WI38 (cell line): ENCODE measurements at regions not wholly inside any gene's neighbourhood (a gene's known extent, or its start where the extent isn't known, plus 50 kb on each side); places are given as distances from the start of the nearest gene placed in this dataset.
"Not testable (repeated sequence)": the region's sequence is repeated elsewhere in the genome, so short reads cannot be mapped to it uniquely, and the experiment has no call there.

Experiments
- H3K4me3 ChIP-seq: 2 replicates; pipeline ENCODE4 v1.5.1; 2011; ENCODE audit warnings: low read depth, mild to moderate bottlenecking, control low read depth, low read length
- CTCF ChIP-seq: IDR thresholded peaks from 2 replicates; pipeline ENCODE4 v1.5.1; 2012; ENCODE audit warnings: low read depth, mild to moderate bottlenecking, control low read depth, low read length

GRCh38 chr3:102037791-102038190 is 188.5 kb downstream of the NFKBIZ start:
- no peak overlapping the region for H3K4me3 ChIP-seq
- TF ChIP-seq CTCF: no peak

GRCh38 chr3:102038477-102039142 is 189.3 kb downstream of the NFKBIZ start:
- no peak for TF ChIP-seq CTCF
- H3K4me3 ChIP-seq: no peak overlapping the region

GRCh38 chr3:102040144-102040543 is 190.8 kb downstream of the NFKBIZ start:
- H3K4me3 ChIP-seq: not testable (repeated sequence)

GRCh38 chr3:102053375-102053989 is 204.2 kb downstream of the NFKBIZ start:
- H3K4me3 ChIP-seq: no peak overlapping the region
- no peak for TF ChIP-seq CTCF

GRCh38 chr3:102054543-102055080 is 205.3 kb downstream of the NFKBIZ start:
- no peak overlapping the region for H3K4me3 ChIP-seq
- no peak for TF ChIP-seq CTCF

- H3K4me3 ChIP-seq: no peak overlapping the region
- no peak for TF ChIP-seq CTCF
Observed at GRCh38 chr3:102057781-102058421, 208.6 kb downstream of the NFKBIZ start.

GRCh38 chr3:102059145-102059943 is 210.0 kb downstream of the NFKBIZ start:
- no peak overlapping the region for H3K4me3 ChIP-seq
- TF ChIP-seq CTCF: no peak
